GM12878 (cell line): ENCODE measurements at regions not wholly inside any gene's neighbourhood (a gene's known extent, or its start where the extent isn't known, plus 50 kb on each side); places are given as distances from the start of the nearest gene placed in this dataset.

ENCODE experiments used
- WRNIP1 ChIP-seq: IDR thresholded peaks from 2 replicates; pipeline ENCODE4 v1.6.1; 2011; ENCODE audit warnings: low read depth, low read length, improper control_type of control experiment, borderline replicate concordance
- ZNF24 ChIP-seq: fragments of 450-650 bp; IDR thresholded peaks from 2 replicates; pipeline ENCODE4 v1.6.1; 2017; ENCODE audit warnings: antibody characterized with exemption, mild to moderate bottlenecking
- TF ChIP-seq, protein P1 (sequence below): fragments of 450-650 bp; IDR thresholded peaks from 2 replicates; pipeline ENCODE4 v1.6.1; 2018; ENCODE audit warnings: mild to moderate bottlenecking, low read depth, moderate library complexity; ENCODE audit not compliant: partially characterized antibody
- TF ChIP-seq, protein P2 (sequence below): IDR thresholded peaks from 2 replicates; pipeline ENCODE4 v1.6.1; 2012; ENCODE audit warnings: mild to moderate bottlenecking, low read depth, low read length

DNA sequence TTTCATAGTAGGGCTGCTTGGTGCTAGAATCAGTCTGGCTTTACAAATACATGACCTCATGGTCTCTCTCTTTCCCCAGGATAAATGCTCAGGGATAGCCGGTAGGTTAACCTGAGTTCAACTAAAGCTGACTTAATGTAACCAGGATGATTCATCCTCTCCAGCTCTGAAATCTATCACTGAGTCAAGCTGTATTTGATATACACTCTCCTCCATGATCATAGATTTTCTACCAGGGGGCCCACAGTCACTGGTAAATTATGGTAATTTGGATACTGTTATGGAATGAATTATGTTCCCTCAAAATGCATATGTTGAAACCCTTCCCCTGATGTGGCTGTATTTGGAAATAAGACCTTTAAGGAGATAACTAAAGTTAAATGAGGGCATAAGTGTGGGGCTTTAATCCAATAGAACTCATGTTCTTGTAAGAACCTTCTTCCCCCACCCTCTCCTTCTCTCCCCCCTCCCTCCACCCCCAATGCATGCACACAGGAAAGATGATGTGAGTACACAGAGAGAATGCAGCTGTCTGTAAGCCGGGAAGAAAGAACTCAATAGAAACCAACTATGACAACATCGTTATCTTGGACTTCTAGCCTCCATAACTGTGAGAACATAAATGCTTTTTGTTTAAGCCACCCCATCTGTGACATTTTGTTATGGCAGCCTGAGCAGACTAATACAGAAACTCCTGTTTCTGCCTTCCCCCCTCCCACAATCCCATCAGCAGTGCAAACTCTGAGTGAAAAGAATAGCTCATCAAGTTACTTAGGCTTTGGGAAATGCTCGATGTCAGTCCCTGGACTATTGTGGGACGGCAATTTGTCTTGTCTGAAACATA lies 134.9 kb upstream of the KYNU start (continued):
- TF ChIP-seq, protein P1, sequence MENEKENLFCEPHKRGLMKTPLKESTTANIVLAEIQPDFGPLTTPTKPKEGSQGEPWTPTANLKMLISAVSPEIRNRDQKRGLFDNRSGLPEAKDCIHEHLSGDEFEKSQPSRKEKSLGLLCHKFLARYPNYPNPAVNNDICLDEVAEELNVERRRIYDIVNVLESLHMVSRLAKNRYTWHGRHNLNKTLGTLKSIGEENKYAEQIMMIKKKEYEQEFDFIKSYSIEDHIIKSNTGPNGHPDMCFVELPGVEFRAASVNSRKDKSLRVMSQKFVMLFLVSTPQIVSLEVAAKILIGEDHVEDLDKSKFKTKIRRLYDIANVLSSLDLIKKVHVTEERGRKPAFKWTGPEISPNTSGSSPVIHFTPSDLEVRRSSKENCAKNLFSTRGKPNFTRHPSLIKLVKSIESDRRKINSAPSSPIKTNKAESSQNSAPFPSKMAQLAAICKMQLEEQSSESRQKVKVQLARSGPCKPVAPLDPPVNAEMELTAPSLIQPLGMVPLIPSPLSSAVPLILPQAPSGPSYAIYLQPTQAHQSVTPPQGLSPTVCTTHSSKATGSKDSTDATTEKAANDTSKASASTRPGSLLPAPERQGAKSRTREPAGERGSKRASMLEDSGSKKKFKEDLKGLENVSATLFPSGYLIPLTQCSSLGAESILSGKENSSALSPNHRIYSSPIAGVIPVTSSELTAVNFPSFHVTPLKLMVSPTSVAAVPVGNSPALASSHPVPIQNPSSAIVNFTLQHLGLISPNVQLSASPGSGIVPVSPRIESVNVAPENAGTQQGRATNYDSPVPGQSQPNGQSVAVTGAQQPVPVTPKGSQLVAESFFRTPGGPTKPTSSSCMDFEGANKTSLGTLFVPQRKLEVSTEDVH: no peak
- TF ChIP-seq WRNIP1: no peak
- TF ChIP-seq, protein P2, sequence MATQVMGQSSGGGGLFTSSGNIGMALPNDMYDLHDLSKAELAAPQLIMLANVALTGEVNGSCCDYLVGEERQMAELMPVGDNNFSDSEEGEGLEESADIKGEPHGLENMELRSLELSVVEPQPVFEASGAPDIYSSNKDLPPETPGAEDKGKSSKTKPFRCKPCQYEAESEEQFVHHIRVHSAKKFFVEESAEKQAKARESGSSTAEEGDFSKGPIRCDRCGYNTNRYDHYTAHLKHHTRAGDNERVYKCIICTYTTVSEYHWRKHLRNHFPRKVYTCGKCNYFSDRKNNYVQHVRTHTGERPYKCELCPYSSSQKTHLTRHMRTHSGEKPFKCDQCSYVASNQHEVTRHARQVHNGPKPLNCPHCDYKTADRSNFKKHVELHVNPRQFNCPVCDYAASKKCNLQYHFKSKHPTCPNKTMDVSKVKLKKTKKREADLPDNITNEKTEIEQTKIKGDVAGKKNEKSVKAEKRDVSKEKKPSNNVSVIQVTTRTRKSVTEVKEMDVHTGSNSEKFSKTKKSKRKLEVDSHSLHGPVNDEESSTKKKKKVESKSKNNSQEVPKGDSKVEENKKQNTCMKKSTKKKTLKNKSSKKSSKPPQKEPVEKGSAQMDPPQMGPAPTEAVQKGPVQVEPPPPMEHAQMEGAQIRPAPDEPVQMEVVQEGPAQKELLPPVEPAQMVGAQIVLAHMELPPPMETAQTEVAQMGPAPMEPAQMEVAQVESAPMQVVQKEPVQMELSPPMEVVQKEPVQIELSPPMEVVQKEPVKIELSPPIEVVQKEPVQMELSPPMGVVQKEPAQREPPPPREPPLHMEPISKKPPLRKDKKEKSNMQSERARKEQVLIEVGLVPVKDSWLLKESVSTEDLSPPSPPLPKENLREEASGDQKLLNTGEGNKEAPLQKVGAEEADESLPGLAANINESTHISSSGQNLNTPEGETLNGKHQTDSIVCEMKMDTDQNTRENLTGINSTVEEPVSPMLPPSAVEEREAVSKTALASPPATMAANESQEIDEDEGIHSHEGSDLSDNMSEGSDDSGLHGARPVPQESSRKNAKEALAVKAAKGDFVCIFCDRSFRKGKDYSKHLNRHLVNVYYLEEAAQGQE: no peak
- TF ChIP-seq ZNF24: no peak
